Adrenal gland (tissue), 9 donors: ENCODE measurements at regions not wholly inside any gene's neighbourhood (a gene's known extent, or its start where the extent isn't known, plus 50 kb on each side); places are given as distances from the start of the nearest gene placed in this dataset.
"Not testable (repeated sequence)": the region's sequence is repeated elsewhere in the genome, so short reads cannot be mapped to it uniquely, and the experiment has no call there.

Experiments used
- DNase-seq, 7 donors: peaks; one replicate each; pipeline ENCODE4 v3.0.0-alpha.2; 2019 to 2020
- H3K27ac ChIP-seq, 5 donors: fragments of 200-600 bp; sonication (generic) in 4 of 5; 1 replicate in 3 of 5; 2 replicates in 2 of 5; pipeline versions ENCODE4 v1.5.1 to v1.8.0; 2016 to 2020; ENCODE audit warnings: mild to moderate bottlenecking in 1 of 5
- H3K27me3 ChIP-seq: fragments of 200-600 bp; 2 replicates; pipeline ENCODE4 v1.8.0; 2021
- H3K36me3 ChIP-seq, 2 donors: fragments of 200-600 bp; replicated peaks in 1 of 2; 1 replicate in 1 of 2; 2 replicates in 1 of 2; pipeline versions ENCODE4 v1.5.1 to v1.8.0; 2018 to 2022
- H3K4me1 ChIP-seq, 2 donors: fragments of 200-600 bp; replicated peaks in 1 of 2; 1 replicate in 1 of 2; 2 replicates in 1 of 2; pipeline versions ENCODE4 v1.5.1 to v1.8.0; 2018 to 2021
- H3K4me3 ChIP-seq, 4 donors: fragments of 200-600 bp; sonication (generic) in 3 of 4; one replicate each; pipeline ENCODE4 v1.5.1; 2016 to 2018
- H3K9me3 ChIP-seq, 3 donors: fragments of 200-600 bp; sonication (generic) in 1 of 3; replicated peaks in 1 of 3; 1 replicate in 2 of 3; 2 replicates in 1 of 3; pipeline versions ENCODE4 v1.5.1 to v1.8.0; 2016 to 2021
- CTCF ChIP-seq, 6 experiments: fragments of 450-650 bp in 4 of 6; fragments of 200-600 bp in 2 of 6; sonication (generic) in 1 of 6; IDR thresholded peaks; 1 replicate in 5 of 6; 2 replicates in 1 of 6; pipeline versions ENCODE4 v1.5.1 to v1.8.0; 2016 to 2021; ENCODE audit warnings: antibody characterized with exemption in 6 of 6, mild to moderate bottlenecking in 2 of 6, moderate library complexity in 1 of 6
- POLR2A ChIP-seq, 2 donors: fragments of 450-650 bp; IDR thresholded peaks; one replicate each; pipeline ENCODE4 v1.6.1; 2017; ENCODE audit warnings: antibody characterized with exemption in 2 of 2, mild to moderate bottlenecking in 2 of 2, moderate library complexity in 1 of 2
- WGBS, 4 donors: extraction: QIAGEN DNeasy Blood & Tissue Kit in 2 of 4; methylation state at CpG; one replicate each; pipeline versions ENCODE4 v1.1.5 to v1.1.7; 2013 to 2017; 5-methylcytosine and 5-hydroxymethylcytosine counted together
- intact Hi-C, 2 donors: fragments of 100-400 bp; cut with DNase I; formaldehyde crosslinking; loops; one replicate each; pipeline versions ENCODE4 v1.14.1 to v1.15.0; 2022 to 2023
- donor health status: healthy with polysubstance abuse.
- donor health status: Bipolar disorder and iron deficiency.
- donor health status: DM: yes; HTN: yes; CAD: no.
- donor health status: DM: no; HTN: no; CAD: no.
- donor health status: DM: no; HTN: no; CAD: no.

- DNase-seq, result no peak
- Histone ChIP-seq H3K27ac (no peak overlapping the region), H3K4me3 (no peak overlapping the region), H3K9me3 (no peaks in the 10 kb centered on the region), H3K27me3 (no peaks in the 10 kb centered on the region), H3K36me3 (no peaks in the 10 kb centered on the region), H3K4me1 (no peaks in the 10 kb centered on the region)
- 48 to 59% (median 55%) methylated on average over 11 of the region's 11 CpGs for WGBS, 4 donors
- intact Hi-C loops, result no loop called here
- TF ChIP-seq POLR2A (IDR thresholded peaks at IDR 0.05) (no peak), CTCF (IDR thresholded peaks at IDR 0.05) (no peak)
Measured at GRCh38 chr19:20359933-20360720, 193.1 kb downstream of the ZNF486 start.

- H3K36me3 ChIP-seq, H3K4me1 ChIP-seq, H3K4me3 ChIP-seq, H3K9me3 ChIP-seq, intact Hi-C loops, H3K27ac ChIP-seq, DNase-seq, H3K27me3 ChIP-seq: not testable (repeated sequence)
- 82 to 91% (median 83%) methylated on average over 7 of the region's 7 CpGs for WGBS, 4 donors
Measured at GRCh38 chr19:20358841-20359465, 191.9 kb downstream of the ZNF486 start.

- Histone ChIP-seq H3K4me3 (no peak overlapping the region), H3K9me3 (no peaks in the 10 kb centered on the region), H3K36me3 (no peaks in the 10 kb centered on the region), H3K4me1 (no peaks in the 10 kb centered on the region), H3K27ac (no peak overlapping the region), H3K27me3 (no peaks in the 10 kb centered on the region)
- 79 to 91% (median 84%) methylated on average over 6 of the region's 6 CpGs for WGBS, 4 donors
- no peak for DNase-seq
- intact Hi-C loops, result no loop called here
- TF ChIP-seq CTCF (IDR thresholded peaks at IDR 0.05), result no peak
Measured at GRCh38 chr19:20357921-20358320, 190.9 kb downstream of the ZNF486 start.

- TF ChIP-seq POLR2A (IDR thresholded peaks at IDR 0.05) (no peak), CTCF (IDR thresholded peaks at IDR 0.05) (no peak)
- Histone ChIP-seq H3K36me3 (no peaks in the 10 kb centered on the region), H3K4me3 (no peak overlapping the region), H3K27ac (no peak overlapping the region), H3K4me1 (no peaks in the 10 kb centered on the region), H3K9me3 (no peaks in the 10 kb centered on the region), H3K27me3 (no peaks in the 10 kb centered on the region)
- peak in 1 of 7 donors; percentile 57 for DNase-seq
- intact Hi-C loops, result no loop called here
Measured at GRCh38 chr19:20351244-20351643, 184.2 kb downstream of the ZNF486 start.

GRCh38 chr19:20349206-20349605, 182.2 kb downstream of the ZNF486 start:
- Histone ChIP-seq H3K36me3 (no peaks in the 10 kb centered on the region), H3K9me3 (no peaks in the 10 kb centered on the region), H3K4me1 (no peaks in the 10 kb centered on the region), H3K27me3 (no peaks in the 10 kb centered on the region), H3K4me3 (no peak overlapping the region), H3K27ac (no peak overlapping the region)
- intact Hi-C loops, result no loop called here
- DNase-seq, result no peak
- no peak for TF ChIP-seq CTCF (IDR thresholded peaks at IDR 0.05)
- no peak for TF ChIP-seq POLR2A (IDR thresholded peaks at IDR 0.05)
- 49 to 71% (median 64%) methylated on average over 2 of the region's 2 CpGs for WGBS, 4 donors
